HepG2 (cell line): ENCODE measurements at regions not wholly inside any gene's neighbourhood (a gene's known extent, or its start where the extent isn't known, plus 50 kb on each side); places are given as distances from the start of the nearest gene placed in this dataset.

Experiments used
- ASH2L ChIP-seq: fragments of 300-600, 200-600 bp; sonication (generic); IDR thresholded peaks from 2 replicates; pipeline ENCODE4 v1.7.0; 2017; ENCODE audit warnings: low read depth, mild to moderate bottlenecking, moderate library complexity, mixed read lengths, low read length; ENCODE audit not compliant: insufficient read length
- ATF4 ChIP-seq, 2 experiments: fragments of 450-650 bp in 1 of 2; sonication (generic) in 1 of 2; formaldehyde crosslinking; IDR thresholded peaks; 2 replicates each; pipeline versions ENCODE4 v1.5.0 to v1.8.0; 2020 to 2022; ENCODE audit warnings: mild to moderate bottlenecking in 1 of 2, missing genetic modification reagents in 1 of 2
- CTCF ChIP-seq: sonication (generic); formaldehyde crosslinking; IDR thresholded peaks from 2 replicates; pipeline ENCODE4 v1.5.0; 2020; ENCODE audit warnings: mild to moderate bottlenecking, missing genetic modification reagents, moderate library complexity
- DDIT3 ChIP-seq: sonication (generic); formaldehyde crosslinking; IDR thresholded peaks from 2 replicates; pipeline ENCODE4 v1.4.0; 2020; ENCODE audit warnings: mild to moderate bottlenecking, missing genetic modification reagents
- EZH2 ChIP-seq: conservative IDR thresholded peaks from 2 replicates; pipeline ENCODE4 v1.6.1; 2012; ENCODE audit warnings: mild to moderate bottlenecking, low read depth, low read length, moderate library complexity
- HNF4A ChIP-seq: sonication (generic); formaldehyde crosslinking; IDR thresholded peaks from 2 replicates; pipeline ENCODE4 v1.4.0; 2020; ENCODE audit warnings: missing genetic modification reagents
- IRF2 ChIP-seq: IDR thresholded peaks from 2 replicates; pipeline ENCODE4 v1.6.1; 2018; ENCODE audit warnings: missing genetic modification reagents, missing compliant biosample characterization
- NR2F6 ChIP-seq, 2 experiments: IDR thresholded peaks; 2 replicates each; pipeline ENCODE4 v1.6.1; 2016; ENCODE audit warnings: antibody characterized with exemption in 1 of 2, mild to moderate bottlenecking in 1 of 2
- PAXIP1 ChIP-seq: sonication (generic); formaldehyde crosslinking; conservative IDR thresholded peaks from 2 replicates; pipeline ENCODE4 v1.4.0; 2020; ENCODE audit warnings: mild to moderate bottlenecking, missing genetic modification reagents, moderate library complexity
- POLR2A ChIP-seq, 2 experiments: IDR thresholded peaks; 2 replicates each; pipeline ENCODE4 v1.6.1; 2011; ENCODE audit warnings: low read depth in 2 of 2, low read length in 2 of 2, mild to moderate bottlenecking in 1 of 2, moderate library complexity in 1 of 2; ENCODE audit not compliant: insufficient read depth in 1 of 2
- PRDM4 ChIP-seq: sonication (generic); formaldehyde crosslinking; IDR thresholded peaks from 2 replicates; pipeline ENCODE4 v1.9.0; 2021; ENCODE audit warnings: missing genetic modification reagents, borderline replicate concordance
- SAFB2 ChIP-seq: sonication (generic); formaldehyde crosslinking; IDR thresholded peaks from 2 replicates; pipeline ENCODE4 v1.5.1; 2020; ENCODE audit warnings: missing genetic modification reagents, low read depth, mild to moderate bottlenecking, borderline replicate concordance
- SATB2 ChIP-seq: sonication (generic); formaldehyde crosslinking; IDR thresholded peaks from 2 replicates; pipeline ENCODE4 v1.5.0; 2020; ENCODE audit warnings: missing genetic modification reagents
- SIX4 ChIP-seq: sonication (generic); formaldehyde crosslinking; IDR thresholded peaks from 2 replicates; pipeline ENCODE4 v1.4.0; 2020; ENCODE audit warnings: missing genetic modification reagents
- ZNF383 ChIP-seq: sonication (generic); formaldehyde crosslinking; IDR thresholded peaks from 2 replicates; pipeline ENCODE4 v1.4.0; 2020; ENCODE audit warnings: missing genetic modification reagents, mild to moderate bottlenecking, borderline replicate concordance
- ZNF644 ChIP-seq: IDR thresholded peaks from 2 replicates; pipeline ENCODE4 v1.6.1; 2016; ENCODE audit warnings: low read depth
- ZNF800 ChIP-seq: sonication (generic); formaldehyde crosslinking; IDR thresholded peaks from 2 replicates; pipeline ENCODE4 v1.4.0; 2020; ENCODE audit warnings: missing genetic modification reagents

GRCh38 chr5:74501674-74502478 lies 138.7 kb downstream of the ENC1 start (continued):
- no peak for TF ChIP-seq PAXIP1 (CRISPR knock-in tag)
- peak; percentile 99 for TF ChIP-seq PRDM4 (CRISPR knock-in tag)
- peak; percentile 51; the same call in 1 of the 2 replicates for TF ChIP-seq SAFB2 (CRISPR knock-in tag)
- 0 out of 2 replicates have a peak, but pooled peaks have one; percentile 19 for TF ChIP-seq DDIT3 (CRISPR knock-in tag)
- 0 out of 2 replicates have a peak, but pooled peaks have one; percentile 10 for TF ChIP-seq NR2F6 (IDR thresholded peaks at IDR 0.05)
- TF ChIP-seq NR2F6 (CRISPR knock-in tag; IDR thresholded peaks at IDR 0.05): no peak
- 0 out of 2 replicates have a peak, but pooled peaks have one; percentile 23 for TF ChIP-seq ZNF800
- no peak for TF ChIP-seq EZH2
- TF ChIP-seq IRF2 (CRISPR knock-in tag): no peak
- TF ChIP-seq ZNF383 (CRISPR knock-in tag): no peak
- no peak for TF ChIP-seq ASH2L
- TF ChIP-seq SIX4 (CRISPR knock-in tag): no peak
- no peak for TF ChIP-seq CTCF (CRISPR knock-in tag)
- TF ChIP-seq ATF4 (CRISPR knock-in tag; IDR thresholded peaks at IDR 0.05): peak in 1 of 2 experiments; percentile 24; a peak in 1 of 4 replicates
- 0 out of 2 replicates have a peak, but pooled peaks have one; percentile 24 for TF ChIP-seq SATB2 (CRISPR knock-in tag)
- TF ChIP-seq HNF4A (CRISPR knock-in tag): 0 out of 2 replicates have a peak, but pooled peaks have one; percentile 20
- 0 out of 2 replicates have a peak, but pooled peaks have one; percentile 16 for TF ChIP-seq ZNF644 (CRISPR knock-in tag)
- TF ChIP-seq POLR2A (IDR thresholded peaks at IDR 0.05; ENCODE audit: insufficient read depth in 1 of 2, low read depth in 2 of 2, low read length in 2 of 2): peak in 1 of 2 experiments; percentile 28; a peak in 1 of 4 replicates
